HEK293 (cell line): ENCODE measurements at regions not wholly inside any gene's neighbourhood (a gene's known extent, or its start where the extent isn't known, plus 50 kb on each side); places are given as distances from the start of the nearest gene placed in this dataset.

ENCODE experiments used
- CTCF ChIA-PET: fragments of 350-600 bp; formaldehyde crosslinking; extraction: SDS; loops from one replicate; lab custom pipeline; 2021; ENCODE audit warnings: antibody characterized with exemption; lab: Yijun Ruan, JAX
- POLR2A ChIA-PET: fragments of 300-600 bp; formaldehyde crosslinking; extraction: SDS; loops from one replicate; lab custom pipeline; 2020; ENCODE audit warnings: antibody characterized with exemption, inconsistent platforms; lab: Yijun Ruan, JAX
- H3K27ac ChIP-seq: fragments of 200-500 bp; sonication (Bioruptor generic); 2 replicates; pipeline ENCODE4 v1.5.1; 2014; ENCODE audit warnings: low read depth, low read length, control low read depth, inconsistent platforms; ENCODE audit errors: extremely low read depth
- H3K36me3 ChIP-seq, 2 experiments: fragments of 200-500 bp in 1 of 2; sonication (Bioruptor generic) in 1 of 2; 1 replicate in 1 of 2; 2 replicates in 1 of 2; pipeline ENCODE4 v1.5.1; 2014 to 2017; ENCODE audit warnings: inconsistent platforms in 2 of 2, low read length in 2 of 2; ENCODE audit not compliant: control insufficient read depth in 2 of 2, insufficient read depth in 1 of 2
- H3K4me1 ChIP-seq: fragments of 200-500 bp; sonication (Bioruptor generic); 2 replicates; pipeline ENCODE4 v1.5.1; 2014; ENCODE audit warnings: mild to moderate bottlenecking, low read length, inconsistent platforms; ENCODE audit not compliant: control insufficient read depth, insufficient read depth
- H3K4me3 ChIP-seq: 2 replicates; pipeline ENCODE4 v1.5.1; 2011; ENCODE audit warnings: low read depth, mild to moderate bottlenecking, control low read depth, low read length, moderate library complexity
- H3K9me3 ChIP-seq: fragments of 200-500 bp; sonication (Bioruptor generic); 2 replicates; pipeline ENCODE4 v1.5.1; 2014; ENCODE audit warnings: low read depth, low read length, inconsistent platforms; ENCODE audit not compliant: control insufficient read depth, insufficient read depth
- FEZF1 ChIP-seq: fragments of 450-650 bp; formaldehyde crosslinking; IDR thresholded peaks from 2 replicates; pipeline ENCODE4 v1.5.1; 2016; ENCODE audit warnings: missing biosample characterization, missing genetic modification characterization
- GFI1B ChIP-seq: fragments of 450-650 bp; formaldehyde crosslinking; IDR thresholded peaks from 2 replicates; pipeline ENCODE4 v1.5.1; 2016; ENCODE audit warnings: missing biosample characterization, missing genetic modification characterization
- KLF16 ChIP-seq: fragments of 450-650 bp; formaldehyde crosslinking; IDR thresholded peaks from 2 replicates; pipeline ENCODE4 v1.5.1; 2017; ENCODE audit warnings: missing biosample characterization, missing genetic modification characterization
- KLF17 ChIP-seq: fragments of 450-650 bp; formaldehyde crosslinking; IDR thresholded peaks from 2 replicates; pipeline ENCODE4 v1.5.1; 2016; ENCODE audit warnings: missing biosample characterization, missing genetic modification characterization
- PRDM1 ChIP-seq: fragments of 450-650 bp; formaldehyde crosslinking; IDR thresholded peaks from 2 replicates; pipeline ENCODE4; 2016; ENCODE audit warnings: missing biosample characterization, missing genetic modification characterization
- SCRT1 ChIP-seq: fragments of 450-650 bp; formaldehyde crosslinking; IDR thresholded peaks from 2 replicates; pipeline ENCODE4 v1.5.1; 2016; ENCODE audit warnings: missing biosample characterization, missing genetic modification characterization, borderline replicate concordance
- SP3 ChIP-seq: fragments of 450-650 bp; formaldehyde crosslinking; IDR thresholded peaks from 2 replicates; pipeline ENCODE4 v1.5.1; 2016; ENCODE audit warnings: missing biosample characterization, missing genetic modification characterization
- WT1 ChIP-seq: fragments of 450-650 bp; formaldehyde crosslinking; IDR thresholded peaks from 2 replicates; pipeline ENCODE4 v1.5.1; 2016; ENCODE audit warnings: missing biosample characterization, missing genetic modification characterization
- ZBTB17 ChIP-seq: fragments of 450-650 bp; formaldehyde crosslinking; IDR thresholded peaks from 2 replicates; pipeline ENCODE4 v1.5.1; 2016; ENCODE audit warnings: missing biosample characterization, missing genetic modification characterization
- ZFHX2 ChIP-seq: fragments of 450-650 bp; formaldehyde crosslinking; conservative IDR thresholded peaks from 2 replicates; pipeline ENCODE4 v1.5.1; 2016; ENCODE audit warnings: missing biosample characterization, missing genetic modification characterization
- ZFP41 ChIP-seq: fragments of 450-650 bp; formaldehyde crosslinking; IDR thresholded peaks from 2 replicates; pipeline ENCODE4 v1.5.1; 2016; ENCODE audit warnings: missing biosample characterization, missing genetic modification characterization, borderline replicate concordance
- ZFP69B ChIP-seq: fragments of 450-650 bp; formaldehyde crosslinking; IDR thresholded peaks from 2 replicates; pipeline ENCODE4 v1.5.1; 2016; ENCODE audit warnings: missing biosample characterization, missing genetic modification characterization
- ZNF133 ChIP-seq: fragments of 450-650 bp; formaldehyde crosslinking; IDR thresholded peaks from 2 replicates; pipeline ENCODE4 v1.5.1; 2016; ENCODE audit warnings: missing biosample characterization, missing genetic modification characterization
- ZNF16 ChIP-seq: fragments of 450-650 bp; formaldehyde crosslinking; IDR thresholded peaks from 2 replicates; pipeline ENCODE4 v1.5.1; 2016; ENCODE audit warnings: low read depth, missing biosample characterization, missing genetic modification characterization
- ZNF175 ChIP-seq: fragments of 450-650 bp; formaldehyde crosslinking; IDR thresholded peaks from 2 replicates; pipeline ENCODE4 v1.5.1; 2016; ENCODE audit warnings: missing biosample characterization, missing genetic modification characterization
- ZNF184 ChIP-seq: fragments of 450-650 bp; IDR thresholded peaks from 2 replicates; pipeline ENCODE4 v1.5.1; 2018; ENCODE audit warnings: missing biosample characterization, mild to moderate bottlenecking, missing genetic modification characterization
- ZNF280D ChIP-seq: fragments of 450-650 bp; formaldehyde crosslinking; IDR thresholded peaks from 2 replicates; pipeline ENCODE4 v1.5.1; 2016; ENCODE audit warnings: missing biosample characterization, missing genetic modification characterization
- ZNF311 ChIP-seq: fragments of 450-650 bp; formaldehyde crosslinking; IDR thresholded peaks from 2 replicates; pipeline ENCODE4 v1.5.1; 2017; ENCODE audit warnings: missing biosample characterization, missing genetic modification characterization, borderline replicate concordance
- ZNF335 ChIP-seq: fragments of 450-650 bp; formaldehyde crosslinking; conservative IDR thresholded peaks from 2 replicates; pipeline ENCODE4 v1.5.1; 2016; ENCODE audit warnings: missing biosample characterization, missing genetic modification characterization
- ZNF558 ChIP-seq: fragments of 450-650 bp; formaldehyde crosslinking; IDR thresholded peaks from 2 replicates; pipeline ENCODE4 v1.5.1; 2016; ENCODE audit warnings: missing biosample characterization, missing genetic modification characterization
- ZNF600 ChIP-seq: fragments of 450-650 bp; formaldehyde crosslinking; IDR thresholded peaks from 2 replicates; pipeline ENCODE4 v1.5.1; 2016; ENCODE audit warnings: missing biosample characterization, missing genetic modification characterization
- ZNF621 ChIP-seq: fragments of 450-650 bp; formaldehyde crosslinking; IDR thresholded peaks from 2 replicates; pipeline ENCODE4 v1.5.1; 2017; ENCODE audit warnings: missing biosample characterization, missing genetic modification characterization
- ZNF623 ChIP-seq: fragments of 450-650 bp; formaldehyde crosslinking; IDR thresholded peaks from 2 replicates; pipeline ENCODE4 v1.5.1; 2016; ENCODE audit warnings: missing biosample characterization, missing genetic modification characterization
- ZNF660 ChIP-seq: fragments of 450-650 bp; IDR thresholded peaks from 2 replicates; pipeline ENCODE4 v1.5.1; 2018; ENCODE audit warnings: missing biosample characterization, mild to moderate bottlenecking, missing genetic modification characterization
- ZNF747 ChIP-seq: fragments of 450-650 bp; formaldehyde crosslinking; IDR thresholded peaks from 2 replicates; pipeline ENCODE4 v1.5.1; 2016; ENCODE audit warnings: missing biosample characterization, missing genetic modification characterization
- ZNF792 ChIP-seq: fragments of 450-650 bp; formaldehyde crosslinking; IDR thresholded peaks from 2 replicates; pipeline ENCODE4 v1.5.1; 2016; ENCODE audit warnings: missing biosample characterization, missing genetic modification characterization
- ZNF843 ChIP-seq: fragments of 450-650 bp; formaldehyde crosslinking; IDR thresholded peaks from 2 replicates; pipeline ENCODE4 v1.5.1; 2016; ENCODE audit warnings: missing biosample characterization, missing genetic modification characterization

GRCh38 chr21:16587141-16587581, 857.4 kb downstream of the USP25 start:
- peaks cover 7% of the 10 kb centered on the region; the same call in 1 of the 2 replicates for H3K4me1 ChIP-seq
- ChIA-PET POLR2A (interaction anchor here (0.6 kb wide), 1 partner anchor 314 kb away, joined by 5 read pairs; no protein-coding TSS in a partner anchor), CTCF (interaction anchor here (0.7 kb wide), 1 partner anchor 8 kb away, joined by 3 read pairs; no protein-coding TSS in a partner anchor)
- H3K36me3 ChIP-seq, result no peaks in the 10 kb centered on the region
- H3K9me3 ChIP-seq, result no peaks in the 10 kb centered on the region
- peak overlapping the region; percentile 57 for H3K27ac ChIP-seq
- no peak for TF ChIP-seq KLF17
- peak; percentile 48; the same call in 1 of the 2 replicates for TF ChIP-seq ZNF335 (tag by site-specific recombination)
- no peak for TF ChIP-seq ZNF600 (tag by site-specific recombination)
- TF ChIP-seq ZNF621, result no peak
- TF ChIP-seq GFI1B, result no peak
- TF ChIP-seq ZFP69B, result no peak
- no peak for TF ChIP-seq ZNF792
- TF ChIP-seq ZNF16, result no peak
- no peak for TF ChIP-seq SP3 (tag by site-specific recombination)
- TF ChIP-seq FEZF1 (tag by site-specific recombination), result no peak
- no peak for TF ChIP-seq ZNF311 (tag by site-specific recombination)
- no peak for TF ChIP-seq ZFHX2 (tag by site-specific recombination)
- no peak for TF ChIP-seq WT1 (tag by site-specific recombination)
- 0 out of 2 replicates have a peak, but pooled peaks have one; percentile 20 for TF ChIP-seq ZNF660
- no peak for TF ChIP-seq ZNF623 (tag by site-specific recombination)
- TF ChIP-seq ZNF184 (tag by site-specific recombination), result no peak
- no peak for TF ChIP-seq ZNF843
- no peak for TF ChIP-seq ZNF280D (tag by site-specific recombination)
- no peak for TF ChIP-seq SCRT1 (tag by site-specific recombination)
- no peak for TF ChIP-seq ZNF175 (tag by site-specific recombination)
- 0 out of 2 replicates have a peak, but pooled peaks have one; percentile 2 for TF ChIP-seq PRDM1
- TF ChIP-seq ZFP41 (tag by site-specific recombination), result no peak
- TF ChIP-seq KLF16 (tag by site-specific recombination), result no peak
- TF ChIP-seq ZNF747 (tag by site-specific recombination), result no peak
- TF ChIP-seq ZBTB17 (tag by site-specific recombination), result peak; percentile 58; the same call in 1 of the 2 replicates
- TF ChIP-seq ZNF133, result no peak
- TF ChIP-seq ZNF558 (tag by site-specific recombination), result no peak
- H3K4me3 ChIP-seq, result no peak overlapping the region
